Keratinocyte (primary cell): ENCODE measurements at regions not wholly inside any gene's neighbourhood (a gene's known extent, or its start where the extent isn't known, plus 50 kb on each side); places are given as distances from the start of the nearest gene placed in this dataset.

ENCODE experiments used
- DNase-seq: peaks from one replicate; pipeline ENCODE4 v3.0.0-alpha.2; 2011; ENCODE audit warnings: low read depth, missing footprints, low spot score
- FAIRE-seq: peaks from 2 replicates; lab custom pipeline; 2011; peaks lifted over from hg19 to GRCh38; lab: Jason Lieb, UNC
- H2AFZ ChIP-seq: 2 replicates; pipeline ENCODE4 v1.6.0; 2012; ENCODE audit warnings: low read length, control low read depth, inconsistent platforms; ENCODE audit not compliant: control insufficient read depth
- H3K27ac ChIP-seq: 2 replicates; pipeline ENCODE4 v1.5.1; 2011; ENCODE audit warnings: low read length; ENCODE audit not compliant: control insufficient read depth, insufficient read depth
- H3K27me3 ChIP-seq: 3 replicates; pipeline ENCODE4 v1.6.0; 2011; ENCODE audit warnings: low read length; ENCODE audit not compliant: control insufficient read depth, insufficient read depth; ENCODE audit errors: extremely low read depth
- H3K36me3 ChIP-seq, 2 experiments: 2 replicates in 1 of 2; 3 replicates in 1 of 2; pipeline ENCODE4 v1.5.1; 2011; ENCODE audit warnings: low read length in 2 of 2, mild to moderate bottlenecking in 1 of 2; ENCODE audit not compliant: control insufficient read depth in 2 of 2, insufficient read depth in 2 of 2; ENCODE audit errors: extremely low read depth in 1 of 2
- H3K4me1 ChIP-seq: 3 replicates; pipeline ENCODE4 v1.5.1; 2011; ENCODE audit warnings: low read length; ENCODE audit not compliant: control insufficient read depth, insufficient read depth; ENCODE audit errors: extremely low read depth
- H3K4me2 ChIP-seq: 3 replicates; pipeline ENCODE4 v1.6.0; 2011; ENCODE audit warnings: low read depth, low read length; ENCODE audit not compliant: control insufficient read depth, insufficient read depth; ENCODE audit errors: extremely low read depth
- H3K4me3 ChIP-seq, 3 experiments: fragments of 200-600 bp in 1 of 3; sonication (generic) in 1 of 3; 2 replicates in 2 of 3; 3 replicates in 1 of 3; pipeline ENCODE4 v1.5.1; 2011 to 2016; ENCODE audit warnings: low read length in 3 of 3, mild to moderate bottlenecking in 3 of 3, control low read depth in 2 of 3, inconsistent platforms in 1 of 3, low read depth in 1 of 3, mixed read lengths in 1 of 3, mixed run types in 1 of 3, moderate library complexity in 1 of 3; ENCODE audit not compliant: control insufficient read depth in 2 of 3, insufficient read depth in 2 of 3; ENCODE audit errors: extremely low read depth in 1 of 3
- H3K79me2 ChIP-seq: 2 replicates; pipeline ENCODE4 v1.6.0; 2012; ENCODE audit warnings: low read length; ENCODE audit not compliant: control insufficient read depth, insufficient read depth
- H3K9ac ChIP-seq: 3 replicates; pipeline ENCODE4 v1.6.0; 2011; ENCODE audit warnings: low read length; ENCODE audit not compliant: control insufficient read depth, insufficient read depth; ENCODE audit errors: extremely low read depth
- H3K9me1 ChIP-seq: 3 replicates; pipeline ENCODE4 v1.6.0; 2011; ENCODE audit warnings: low read length; ENCODE audit not compliant: control insufficient read depth, insufficient read depth; ENCODE audit errors: extremely low read depth
- H3K9me3 ChIP-seq: 2 replicates; pipeline ENCODE4 v1.5.1; 2012; ENCODE audit warnings: low read depth, low read length; ENCODE audit not compliant: control insufficient read depth
- H4K20me1 ChIP-seq: 3 replicates; pipeline ENCODE4 v1.6.0; 2011; ENCODE audit warnings: low read length; ENCODE audit not compliant: control insufficient read depth, insufficient read depth; ENCODE audit errors: extremely low read depth
- CTCF ChIP-seq, 3 experiments: IDR thresholded peaks in 1 of 3; conservative IDR thresholded peaks in 1 of 3; optimal IDR thresholded peaks in 1 of 3; 2 replicates in 2 of 3; 3 replicates in 1 of 3; pipeline versions ENCODE3 to v1.5.1; 2011; ENCODE audit warnings: low read length in 3 of 3, mild to moderate bottlenecking in 3 of 3, moderate library complexity in 2 of 3, control low read depth in 1 of 3, inconsistent platforms in 1 of 3; ENCODE audit not compliant: insufficient read depth in 2 of 3; ENCODE audit errors: extremely low read depth in 1 of 3
- EZH2 ChIP-seq: IDR thresholded peaks from one replicate; pipeline ENCODE4 v1.6.1; 2012; ENCODE audit warnings: inconsistent platforms, mild to moderate bottlenecking, low read length, moderate library complexity
- dilution Hi-C: fragments of 300-500 bp; cut with MboI; formaldehyde crosslinking; loops from one replicate; pipeline ENCODE4 v1.7.0; 2020; ENCODE audit warnings: low sequenced_read_pairs; ENCODE audit not compliant: extremely low pct_ligation_motif_present

- Histone ChIP-seq H3K9ac (no peak overlapping the region), H3K27me3 (no peaks in the 10 kb centered on the region), H3K9me1 (no peaks in the 10 kb centered on the region), H3K36me3 (no peaks in the 10 kb centered on the region), H3K27ac (no peak overlapping the region), H3K9me3 (no peaks in the 10 kb centered on the region), H3K4me1 (no peaks in the 10 kb centered on the region), H3K79me2 (no peaks in the 10 kb centered on the region), H2AFZ (no peak overlapping the region), H4K20me1 (no peaks in the 10 kb centered on the region), H3K4me3 (no peak overlapping the region), H3K4me2 (no peak overlapping the region)
- DNase-seq, result no peak
- TF ChIP-seq CTCF (optimal IDR thresholded peaks at IDR 0.05 in 1 of 3, IDR thresholded peaks at IDR 0.05 in 1 of 3, conservative IDR thresholded peaks at IDR 0.05 in 1 of 3; ENCODE audit: extremely low read depth in 1 of 3, insufficient read depth in 2 of 3, low read length in 3 of 3) (no peak), EZH2 (no peak)
- dilution Hi-C loops, result no loop called here
- no peak for FAIRE-seq
Observed at GRCh38 chr14:42001431-42001830, 394.8 kb downstream of the LRFN5 start.

- no peak for DNase-seq
- Histone ChIP-seq H3K4me3 (no peak overlapping the region), H3K79me2 (no peaks in the 10 kb centered on the region), H2AFZ (no peak overlapping the region), H3K4me1 (no peaks in the 10 kb centered on the region), H3K27me3 (no peaks in the 10 kb centered on the region), H3K9ac (no peak overlapping the region), H3K36me3 (no peaks in the 10 kb centered on the region), H3K9me1 (no peaks in the 10 kb centered on the region), H3K4me2 (no peak overlapping the region), H3K27ac (no peak overlapping the region), H4K20me1 (no peaks in the 10 kb centered on the region), H3K9me3 (no peaks in the 10 kb centered on the region)
- no peak for FAIRE-seq
- TF ChIP-seq CTCF (optimal IDR thresholded peaks at IDR 0.05 in 1 of 3, IDR thresholded peaks at IDR 0.05 in 1 of 3, conservative IDR thresholded peaks at IDR 0.05 in 1 of 3; ENCODE audit: extremely low read depth in 1 of 3, insufficient read depth in 2 of 3, low read length in 3 of 3) (no peak), EZH2 (no peak)
- dilution Hi-C loops, result no loop called here
Observed at GRCh38 chr14:42000450-42000849, 393.8 kb downstream of the LRFN5 start.
